ENCODE measurements at regions not wholly inside any gene's neighbourhood (a gene's known extent, or its start where the extent isn't known, plus 50 kb on each side); places are given as distances from the start of the nearest gene placed in this dataset.

DNA sequence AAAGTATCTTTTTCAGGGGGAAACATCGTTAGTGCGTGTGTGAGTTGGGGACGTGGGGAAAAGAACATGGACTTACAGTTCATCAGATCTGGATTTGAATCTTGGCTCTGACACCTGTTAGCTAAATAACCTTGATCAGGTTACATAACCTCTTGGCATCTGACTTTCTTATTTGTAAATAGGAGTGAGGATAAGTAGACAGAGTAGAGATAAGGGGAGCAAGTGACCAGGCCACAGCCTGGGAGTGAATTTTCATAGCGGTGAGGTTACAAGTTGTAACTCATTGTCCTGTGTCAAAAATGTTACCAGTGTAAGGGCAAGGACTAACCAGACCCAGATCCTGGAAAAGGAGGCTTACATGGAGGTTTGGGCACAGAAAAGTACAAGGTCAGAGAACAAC, 733.5 kb upstream of the MMS22L start:
- no peak overlapping the region for H3K4me3 Mint-ChIP-seq
- H3K36me3 Mint-ChIP-seq = no peaks in the 10 kb centered on the region
- Histone ChIP-seq H3K36me3 (ENCODE audit: control insufficient read depth, insufficient read depth, low read length) (no peaks in the 10 kb centered on the region), H3K4me1 (ENCODE audit: control insufficient read depth, insufficient read depth, low read length, poor library complexity, severe bottlenecking) (no peaks in the 10 kb centered on the region), H3K27me3 (ENCODE audit: control insufficient read depth, insufficient read depth, low read length) (no peaks in the 10 kb centered on the region), H3K27ac (ENCODE audit: insufficient read depth, low read length, poor library complexity, severe bottlenecking) (no peak overlapping the region), H3K9me3 (ENCODE audit: control insufficient read depth in 2 of 2, low read length in 2 of 2) (no peaks in the 10 kb centered on the region), H3K4me3 (ENCODE audit: low read depth, low read length) (no peak overlapping the region)
- H3K27me3 Mint-ChIP-seq = no peaks in the 10 kb centered on the region
- H3K4me1 Mint-ChIP-seq = no peaks in the 10 kb centered on the region
- no peak overlapping the region for H3K27ac Mint-ChIP-seq
- DNase-seq (no peak), ATAC-seq (ENCODE audit: low read depth in 2 of 2) (no peak)
- H3K9me3 Mint-ChIP-seq = peaks cover 0 to 9% (median 0%) of the 10 kb centered on the region in 7 donors

DNA sequence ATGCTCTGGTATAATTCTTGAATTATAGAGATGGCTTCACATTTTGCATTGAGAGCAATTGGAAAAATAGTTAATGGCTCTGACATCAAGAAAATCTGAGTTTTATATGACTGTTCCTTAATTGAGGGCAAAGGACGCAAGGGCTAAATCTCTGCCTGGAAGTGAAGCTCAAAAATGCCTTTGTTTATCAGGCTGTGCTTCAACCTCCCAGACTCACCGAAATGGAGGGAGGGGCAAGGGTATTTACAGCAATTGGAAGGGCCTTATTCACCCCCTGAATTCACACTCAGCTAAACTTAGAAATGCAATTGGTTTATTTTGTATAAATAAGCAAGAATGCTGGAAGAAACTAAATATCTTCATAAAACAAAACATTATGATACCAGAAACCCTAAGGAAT, 737.2 kb upstream of the MMS22L start:
- H3K36me3 Mint-ChIP-seq = no peaks in the 10 kb centered on the region
- Histone ChIP-seq H3K27ac (ENCODE audit: insufficient read depth, low read length, poor library complexity, severe bottlenecking) (no peak overlapping the region), H3K36me3 (ENCODE audit: control insufficient read depth, insufficient read depth, low read length) (no peaks in the 10 kb centered on the region), H3K27me3 (ENCODE audit: control insufficient read depth, insufficient read depth, low read length) (no peaks in the 10 kb centered on the region), H3K4me3 (ENCODE audit: low read depth, low read length) (no peak overlapping the region), H3K4me1 (ENCODE audit: control insufficient read depth, insufficient read depth, low read length, poor library complexity, severe bottlenecking) (no peaks in the 10 kb centered on the region), H3K9me3 (ENCODE audit: control insufficient read depth in 2 of 2, low read length in 2 of 2) (no peaks in the 10 kb centered on the region)
- peaks cover 0 to 9% (median 0%) of the 10 kb centered on the region in 7 donors for H3K9me3 Mint-ChIP-seq
- no peaks in the 10 kb centered on the region for H3K27me3 Mint-ChIP-seq
- no peak overlapping the region for H3K27ac Mint-ChIP-seq
- ATAC-seq (ENCODE audit: low read depth in 2 of 2) = no peak
- H3K4me3 Mint-ChIP-seq = no peak overlapping the region
- no peaks in the 10 kb centered on the region for H3K4me1 Mint-ChIP-seq
- no peak for DNase-seq

DNA sequence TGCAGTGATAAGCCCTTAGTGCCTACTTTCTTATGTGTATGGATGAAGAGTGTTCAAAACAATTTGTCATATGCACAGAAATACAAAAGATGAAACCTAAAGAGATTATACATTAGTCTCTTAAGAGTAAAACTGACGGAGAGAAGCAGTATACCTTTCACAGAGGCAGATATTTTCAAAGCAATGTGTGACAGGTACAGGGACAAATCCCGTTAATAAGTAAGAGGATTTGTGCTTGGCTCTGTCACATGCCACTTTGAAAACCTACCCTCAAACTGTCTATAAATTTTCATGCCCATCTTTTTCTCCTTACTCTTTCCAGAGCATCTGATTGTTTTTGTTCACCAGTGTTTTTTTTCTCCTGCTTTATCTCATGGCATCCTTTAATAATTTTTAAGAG, 741.3 kb upstream of the MMS22L start:
- no peak overlapping the region for H3K27ac Mint-ChIP-seq
- Histone ChIP-seq H3K27ac (ENCODE audit: insufficient read depth, low read length, poor library complexity, severe bottlenecking) (no peak overlapping the region), H3K27me3 (ENCODE audit: control insufficient read depth, insufficient read depth, low read length) (no peaks in the 10 kb centered on the region), H3K36me3 (ENCODE audit: control insufficient read depth, insufficient read depth, low read length) (no peaks in the 10 kb centered on the region), H3K4me1 (ENCODE audit: control insufficient read depth, insufficient read depth, low read length, poor library complexity, severe bottlenecking) (no peaks in the 10 kb centered on the region), H3K4me3 (ENCODE audit: low read depth, low read length) (no peak overlapping the region), H3K9me3 (ENCODE audit: control insufficient read depth in 2 of 2, low read length in 2 of 2) (no peaks in the 10 kb centered on the region)
- H3K27me3 Mint-ChIP-seq = no peaks in the 10 kb centered on the region
- ATAC-seq (ENCODE audit: low read depth in 2 of 2) (no peak), DNase-seq (no peak)
- no peaks in the 10 kb centered on the region for H3K4me1 Mint-ChIP-seq
- no peak overlapping the region for H3K4me3 Mint-ChIP-seq
- no peaks in the 10 kb centered on the region for H3K36me3 Mint-ChIP-seq
- H3K9me3 Mint-ChIP-seq = peaks cover 0 to 8% (median 2%) of the 10 kb centered on the region in 7 donors

DNA sequence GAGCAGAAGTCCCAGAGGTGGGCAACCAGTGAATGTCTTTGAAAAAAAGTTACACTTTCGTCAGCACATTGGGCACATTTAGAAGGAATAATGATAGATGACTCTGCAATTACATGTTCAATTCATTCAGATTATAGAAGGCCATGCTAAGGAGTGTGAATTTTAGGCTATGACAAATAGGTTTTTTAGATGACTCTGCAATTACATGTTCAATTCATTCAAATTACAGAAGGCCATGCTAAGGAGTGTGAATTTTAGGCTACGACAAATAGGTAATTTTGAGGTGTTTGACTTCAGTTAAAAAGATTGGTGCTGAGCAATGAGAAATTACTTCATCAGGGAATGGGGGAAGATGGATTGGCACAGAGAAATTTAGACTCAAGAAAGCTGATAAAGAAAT, 744.9 kb upstream of the MMS22L start:
- DNase-seq (no peak), ATAC-seq (ENCODE audit: low read depth in 2 of 2) (no peak)
- Mint-ChIP-seq H3K27ac (no peak overlapping the region), H3K36me3 (no peaks in the 10 kb centered on the region), H3K9me3 (peaks cover 0 to 3% (median 2%) of the 10 kb centered on the region in 7 donors), H3K27me3 (no peaks in the 10 kb centered on the region), H3K4me3 (no peak overlapping the region), H3K4me1 (no peaks in the 10 kb centered on the region)
- no peaks in the 10 kb centered on the region for H3K4me1 ChIP-seq (ENCODE audit: control insufficient read depth, insufficient read depth, low read length, poor library complexity, severe bottlenecking)
- no peaks in the 10 kb centered on the region for H3K9me3 ChIP-seq (ENCODE audit: control insufficient read depth in 2 of 2, low read length in 2 of 2)
- H3K4me3 ChIP-seq (ENCODE audit: low read depth, low read length) = no peak overlapping the region
- H3K27me3 ChIP-seq (ENCODE audit: control insufficient read depth, insufficient read depth, low read length) = no peaks in the 10 kb centered on the region
- no peak overlapping the region for H3K27ac ChIP-seq (ENCODE audit: insufficient read depth, low read length, poor library complexity, severe bottlenecking)
- H3K36me3 ChIP-seq (ENCODE audit: control insufficient read depth, insufficient read depth, low read length) = no peaks in the 10 kb centered on the region

DNA sequence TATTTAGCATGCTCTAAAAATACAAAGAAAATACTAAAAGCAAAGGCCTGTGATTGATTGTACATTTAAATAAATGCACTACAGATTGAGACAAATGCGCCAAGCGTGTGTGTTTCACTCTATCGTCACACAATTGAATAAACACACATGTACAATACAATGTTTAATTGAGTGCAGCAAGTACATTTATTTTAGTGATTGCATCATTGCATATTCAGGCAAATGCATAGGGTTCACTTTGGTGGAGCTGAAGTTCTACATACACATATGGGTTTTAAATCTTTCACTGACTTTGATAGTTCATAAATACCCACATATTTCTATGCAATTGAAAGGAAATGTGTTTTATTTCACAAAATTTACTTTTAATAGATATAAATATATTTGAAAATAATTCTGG, 750.6 kb upstream of the MMS22L start:
- Histone ChIP-seq H3K27ac (ENCODE audit: insufficient read depth, low read length, poor library complexity, severe bottlenecking) (no peak overlapping the region), H3K4me1 (ENCODE audit: control insufficient read depth, insufficient read depth, low read length, poor library complexity, severe bottlenecking) (no peaks in the 10 kb centered on the region), H3K9me3 (ENCODE audit: control insufficient read depth in 2 of 2, low read length in 2 of 2) (no peaks in the 10 kb centered on the region), H3K36me3 (ENCODE audit: control insufficient read depth, insufficient read depth, low read length) (no peaks in the 10 kb centered on the region), H3K4me3 (ENCODE audit: low read depth, low read length) (no peak overlapping the region), H3K27me3 (ENCODE audit: control insufficient read depth, insufficient read depth, low read length) (no peaks in the 10 kb centered on the region)
- H3K27ac Mint-ChIP-seq = no peak overlapping the region
- H3K4me3 Mint-ChIP-seq = no peak overlapping the region
- H3K4me1 Mint-ChIP-seq = no peaks in the 10 kb centered on the region
- no peak for DNase-seq
- ATAC-seq (ENCODE audit: low read depth in 2 of 2) = no peak
- H3K27me3 Mint-ChIP-seq = no peaks in the 10 kb centered on the region
- peaks cover 0 to 3% (median 0%) of the 10 kb centered on the region in 7 donors for H3K9me3 Mint-ChIP-seq
- no peaks in the 10 kb centered on the region for H3K36me3 Mint-ChIP-seq

DNA sequence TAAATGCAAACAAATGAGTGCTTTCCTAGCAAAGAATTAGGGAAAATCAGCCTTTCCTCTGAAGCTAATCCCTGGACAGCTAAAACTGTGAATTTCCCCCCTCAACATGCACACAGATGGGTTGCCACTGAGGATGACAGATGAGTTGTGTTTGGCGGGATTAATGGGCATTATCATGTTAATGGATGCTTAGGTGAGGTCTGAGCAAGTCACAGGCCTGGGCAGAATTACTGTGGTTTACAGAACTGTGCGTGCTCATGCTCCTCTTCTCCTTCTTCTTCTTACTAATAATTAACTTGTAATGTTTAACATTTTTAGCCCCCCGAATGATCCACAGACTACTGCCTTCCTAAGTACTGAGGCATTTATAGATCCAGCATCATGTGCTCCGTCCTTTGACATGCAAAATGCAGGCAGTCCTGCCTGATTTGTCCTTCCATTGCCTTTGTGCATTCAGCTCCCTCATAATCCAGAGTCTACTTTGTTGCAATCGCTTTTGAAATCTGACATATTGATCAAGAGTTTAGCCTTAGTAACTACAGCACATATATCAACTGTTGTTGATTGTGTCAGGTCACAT, 753.4 kb upstream of the MMS22L start:
- no peak overlapping the region for H3K4me3 Mint-ChIP-seq
- no peak for ATAC-seq (ENCODE audit: low read depth in 2 of 2)
- no peaks in the 10 kb centered on the region for H3K9me3 ChIP-seq (ENCODE audit: control insufficient read depth in 2 of 2, low read length in 2 of 2)
- H3K27ac ChIP-seq (ENCODE audit: insufficient read depth, low read length, poor library complexity, severe bottlenecking) = no peak overlapping the region
- no peaks in the 10 kb centered on the region for H3K36me3 ChIP-seq (ENCODE audit: control insufficient read depth, insufficient read depth, low read length)
- no peaks in the 10 kb centered on the region for H3K4me1 Mint-ChIP-seq
- H3K27me3 Mint-ChIP-seq = no peaks in the 10 kb centered on the region
- H3K27ac Mint-ChIP-seq = no peak overlapping the region
- DNase-seq = no peak
- H3K36me3 Mint-ChIP-seq = no peaks in the 10 kb centered on the region
- H3K9me3 Mint-ChIP-seq = peaks cover 0 to 2% (median 0%) of the 10 kb centered on the region in 7 donors
- H3K4me1 ChIP-seq (ENCODE audit: control insufficient read depth, insufficient read depth, low read length, poor library complexity, severe bottlenecking) = no peaks in the 10 kb centered on the region
- no peaks in the 10 kb centered on the region for H3K27me3 ChIP-seq (ENCODE audit: control insufficient read depth, insufficient read depth, low read length)
- no peak overlapping the region for H3K4me3 ChIP-seq (ENCODE audit: low read depth, low read length)

DNA sequence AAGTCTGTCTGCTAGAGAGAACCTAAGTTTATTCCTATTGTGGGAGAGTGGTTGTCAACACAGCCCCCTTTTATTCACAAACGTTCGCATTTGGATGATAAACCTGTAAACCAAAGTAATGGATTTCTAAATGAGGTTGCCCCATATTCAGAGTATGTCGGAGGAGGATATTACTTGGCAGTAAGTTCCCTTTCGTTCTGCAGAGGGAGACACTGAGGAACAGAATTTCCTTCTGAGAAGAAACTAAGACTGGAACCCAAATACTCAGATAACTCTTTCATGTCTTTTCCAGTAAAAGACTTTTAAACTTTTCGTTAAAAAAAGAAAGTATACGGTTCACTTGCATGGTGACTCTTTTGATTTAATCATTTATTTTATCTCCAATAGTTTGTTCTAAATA, 754.6 kb upstream of the MMS22L start:
- Mint-ChIP-seq H3K9me3 (no peaks in the 10 kb centered on the region), H3K4me3 (no peak overlapping the region), H3K36me3 (no peaks in the 10 kb centered on the region), H3K27ac (no peak overlapping the region), H3K27me3 (no peaks in the 10 kb centered on the region), H3K4me1 (no peaks in the 10 kb centered on the region)
- Histone ChIP-seq H3K4me3 (ENCODE audit: low read depth, low read length) (no peak overlapping the region), H3K9me3 (ENCODE audit: control insufficient read depth in 2 of 2, low read length in 2 of 2) (no peaks in the 10 kb centered on the region), H3K27ac (ENCODE audit: insufficient read depth, low read length, poor library complexity, severe bottlenecking) (no peak overlapping the region), H3K27me3 (ENCODE audit: control insufficient read depth, insufficient read depth, low read length) (no peaks in the 10 kb centered on the region), H3K36me3 (ENCODE audit: control insufficient read depth, insufficient read depth, low read length) (no peaks in the 10 kb centered on the region), H3K4me1 (ENCODE audit: control insufficient read depth, insufficient read depth, low read length, poor library complexity, severe bottlenecking) (no peaks in the 10 kb centered on the region)
- ATAC-seq (ENCODE audit: low read depth in 2 of 2) (no peak), DNase-seq (no peak)

DNA sequence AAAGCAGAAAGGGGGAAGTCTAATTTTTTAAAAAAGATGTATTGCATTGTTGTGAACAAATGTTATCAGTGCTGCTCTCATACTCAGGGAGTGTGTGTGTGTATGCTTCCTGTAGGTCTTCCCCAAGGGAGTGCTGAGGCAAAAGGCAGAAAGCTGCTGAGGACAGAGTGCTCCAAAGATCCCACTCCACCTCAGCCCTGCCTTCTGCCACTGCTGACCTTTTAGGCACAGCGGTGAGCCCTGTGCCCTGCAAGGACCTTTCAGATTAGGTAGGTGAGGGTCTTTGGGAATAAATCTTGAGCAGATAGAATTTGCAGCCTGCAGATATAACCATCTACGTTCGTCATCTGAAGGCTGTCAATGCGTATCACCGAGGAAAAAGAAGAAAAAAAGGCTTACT, 756.4 kb upstream of the MMS22L start:
- Histone ChIP-seq H3K9me3 (ENCODE audit: control insufficient read depth in 2 of 2, low read length in 2 of 2) (no peaks in the 10 kb centered on the region), H3K4me3 (ENCODE audit: low read depth, low read length) (no peak overlapping the region), H3K4me1 (ENCODE audit: control insufficient read depth, insufficient read depth, low read length, poor library complexity, severe bottlenecking) (no peaks in the 10 kb centered on the region), H3K36me3 (ENCODE audit: control insufficient read depth, insufficient read depth, low read length) (no peaks in the 10 kb centered on the region), H3K27ac (ENCODE audit: insufficient read depth, low read length, poor library complexity, severe bottlenecking) (no peak overlapping the region), H3K27me3 (ENCODE audit: control insufficient read depth, insufficient read depth, low read length) (no peaks in the 10 kb centered on the region)
- no peak overlapping the region for H3K4me3 Mint-ChIP-seq
- no peaks in the 10 kb centered on the region for H3K4me1 Mint-ChIP-seq
- H3K36me3 Mint-ChIP-seq = no peaks in the 10 kb centered on the region
- no peaks in the 10 kb centered on the region for H3K9me3 Mint-ChIP-seq
- no peak overlapping the region for H3K27ac Mint-ChIP-seq
- H3K27me3 Mint-ChIP-seq = no peaks in the 10 kb centered on the region
- DNase-seq = no peak
- no peak for ATAC-seq (ENCODE audit: low read depth in 2 of 2)

Data from CD4-positive, CD25-positive, alpha-beta regulatory T cell (primary cell).